Lung (tissue), 11 donors: ENCODE measurements at regions not wholly inside any gene's neighbourhood (a gene's known extent, or its start where the extent isn't known, plus 50 kb on each side); places are given as distances from the start of the nearest gene placed in this dataset.

Experiments
- ATAC-seq: fragments of 200-7000 bp; cut with Tn5 transposase; one replicate; pipeline ENCODE4 v1.9.1; 2020; ENCODE audit warnings: moderate number of reproducible peaks; ENCODE audit not compliant: insufficient read depth, low FRiP score
- DNase-seq, 3 donors: peaks; one replicate each; pipeline ENCODE4 v3.0.0-alpha.2; 2013 to 2017
- H3K27ac ChIP-seq, 2 donors: one replicate each; pipeline ENCODE4 v1.5.1; 2013; ENCODE audit warnings: mild to moderate bottlenecking in 2 of 2, moderate library complexity in 2 of 2, control low read depth in 1 of 2, inconsistent platforms in 1 of 2, low read depth in 1 of 2, low read length in 1 of 2
- H3K27me3 ChIP-seq, 3 donors: one replicate each; pipeline ENCODE4 v1.5.1; 2013; ENCODE audit warnings: low read length in 2 of 3; ENCODE audit not compliant: control insufficient read depth in 3 of 3, insufficient read depth in 3 of 3
- H3K36me3 ChIP-seq, 4 donors: one replicate each; pipeline ENCODE4 v1.5.1; 2013; ENCODE audit warnings: low read length in 4 of 4, mild to moderate bottlenecking in 1 of 4, moderate library complexity in 1 of 4; ENCODE audit not compliant: control insufficient read depth in 4 of 4, insufficient read depth in 4 of 4
- H3K4me1 ChIP-seq, 5 donors: one replicate each; pipeline ENCODE4 v1.5.1; 2013; ENCODE audit warnings: low read length in 5 of 5, mild to moderate bottlenecking in 2 of 5, moderate library complexity in 1 of 5; ENCODE audit not compliant: control insufficient read depth in 5 of 5, insufficient read depth in 5 of 5
- H3K4me3 ChIP-seq: one replicate; pipeline ENCODE4 v1.5.1; 2013; ENCODE audit warnings: mild to moderate bottlenecking, control low read depth, moderate library complexity
- H3K9ac ChIP-seq, 2 donors: one replicate each; pipeline ENCODE4 v1.5.1; 2013; ENCODE audit warnings: low read length in 2 of 2, control low read depth in 1 of 2; ENCODE audit not compliant: insufficient read depth in 1 of 2
- H3K9me3 ChIP-seq, 4 donors: one replicate each; pipeline ENCODE4 v1.5.1; 2013; ENCODE audit warnings: low read length in 3 of 4, mild to moderate bottlenecking in 1 of 4, moderate library complexity in 1 of 4; ENCODE audit not compliant: control insufficient read depth in 4 of 4, insufficient read depth in 3 of 4
- CTCF ChIP-seq: IDR thresholded peaks from 2 replicates; pipeline ENCODE4 v1.5.1; 2012; ENCODE audit warnings: mild to moderate bottlenecking; ENCODE audit errors: control extremely low read depth, extremely low read depth
- WGBS, 2 donors: extraction: QIAGEN DNeasy Blood & Tissue Kit; methylation state at CpG; one replicate each; pipeline ENCODE4 v1.1.7; 2013; 5-methylcytosine and 5-hydroxymethylcytosine counted together
- donor health status: control.
- donor health status: control.
- donor health status: Bipolar disorder and iron deficiency.
- donor health status: healthy.
- donor health status: DM: yes; HTN: yes; CAD: no.

- Histone ChIP-seq H3K9ac (no peak overlapping the region), H3K27ac (no peak overlapping the region), H3K36me3 (no peaks in the 10 kb centered on the region), H3K4me1 (no peaks in the 10 kb centered on the region), H3K9me3 (no peaks in the 10 kb centered on the region), H3K4me3 (no peak overlapping the region), H3K27me3 (no peaks in the 10 kb centered on the region)
- TF ChIP-seq CTCF = no peak
- WGBS, 2 donors = 75 to 88% methylated on average over 4 of the region's 4 CpGs
- no peak for ATAC-seq
- DNase-seq = no peak
These were observed 848.4 kb upstream of the FBXO33 start for GRCh38 chr14:40280652-40281051.

- Histone ChIP-seq H3K4me1 (no peaks in the 10 kb centered on the region), H3K27ac (no peak overlapping the region), H3K4me3 (no peak overlapping the region), H3K9me3 (no peaks in the 10 kb centered on the region), H3K36me3 (no peaks in the 10 kb centered on the region), H3K27me3 (no peaks in the 10 kb centered on the region), H3K9ac (no peak overlapping the region)
- TF ChIP-seq CTCF = no peak
- DNase-seq (no peak), ATAC-seq (no peak)
- WGBS, 2 donors = 90 to 92% methylated on average over 4 of the region's 4 CpGs
These were observed 841.2 kb upstream of the FBXO33 start for GRCh38 chr14:40273417-40273816.

GRCh38 chr14:40271480-40271879 lies 839.2 kb upstream of the FBXO33 start:
- Histone ChIP-seq H3K9me3 (no peaks in the 10 kb centered on the region), H3K4me1 (no peaks in the 10 kb centered on the region), H3K27me3 (no peaks in the 10 kb centered on the region), H3K36me3 (no peaks in the 10 kb centered on the region), H3K9ac (no peak overlapping the region), H3K4me3 (no peak overlapping the region), H3K27ac (no peak overlapping the region)
- DNase-seq = no peak
- ATAC-seq = no peak
- WGBS, 2 donors = 78 to 83% methylated on average over 1 of the region's 1 CpG
- TF ChIP-seq CTCF = no peak

GRCh38 chr14:40269436-40269835 lies 837.2 kb upstream of the FBXO33 start:
- no peak for ATAC-seq
- 79 to 81% methylated on average over 2 of the region's 2 CpGs for WGBS, 2 donors
- Histone ChIP-seq H3K27ac (no peak overlapping the region), H3K4me3 (no peak overlapping the region), H3K36me3 (no peaks in the 10 kb centered on the region), H3K9ac (no peak overlapping the region), H3K27me3 (no peaks in the 10 kb centered on the region), H3K9me3 (no peaks in the 10 kb centered on the region), H3K4me1 (no peaks in the 10 kb centered on the region)
- TF ChIP-seq CTCF = no peak
- no peak for DNase-seq
